WTC11 (cell line): ENCODE measurements at regions not wholly inside any gene's neighbourhood (a gene's known extent, or its start where the extent isn't known, plus 50 kb on each side); places are given as distances from the start of the nearest gene placed in this dataset.

ENCODE experiments used
- ATAC-seq: fragments of 200-7000 bp; cut with Tn5 transposase; 2 replicates; pipeline ENCODE4 v1.10.0; 2021; ENCODE audit warnings: mild to moderate bottlenecking, moderate library complexity
- CTCF ChIA-PET: fragments of 300-600 bp; sonication (Branson Sonifier 250); formaldehyde crosslinking; loops from one replicate; lab custom pipeline; 2021; ENCODE audit warnings: antibody characterized with exemption; lab: Charles Lee
- POLR2A ChIA-PET: fragments of 350-600 bp; sonication (Branson Sonifier 250); formaldehyde crosslinking; loops from one replicate; lab custom pipeline; 2021; ENCODE audit warnings: antibody characterized with exemption; lab: Charles Lee
- DNase-seq: peaks from one replicate; pipeline ENCODE4 v3.0.0; 2021; ENCODE audit warnings: low spot score
- H3K27ac Mint-ChIP-seq: 2 replicates; pipeline ENCODE4 v1.8.0; 2021; ENCODE audit warnings: mixed read lengths
- H3K27me3 Mint-ChIP-seq: 2 replicates; pipeline ENCODE4 v1.8.0; 2021; ENCODE audit warnings: low read depth, mild to moderate bottlenecking, moderate library complexity, mixed read lengths
- H3K36me3 Mint-ChIP-seq: 2 replicates; pipeline ENCODE4 v1.8.0; 2021; ENCODE audit warnings: mixed read lengths
- H3K4me1 Mint-ChIP-seq: 2 replicates; pipeline ENCODE4 v1.8.0; 2022; ENCODE audit warnings: mixed read lengths
- H3K4me3 Mint-ChIP-seq: 2 replicates; pipeline ENCODE4 v1.8.0; 2021; ENCODE audit warnings: mild to moderate bottlenecking, moderate library complexity, mixed read lengths
- H3K9me3 Mint-ChIP-seq: 2 replicates; pipeline ENCODE4 v1.8.0; 2021; ENCODE audit warnings: mixed read lengths
- ATF2 ChIP-seq: sonication (generic); formaldehyde crosslinking; IDR thresholded peaks from 2 replicates; pipeline ENCODE4 v1.8.1; 2022; ENCODE audit warnings: low read depth, missing genetic modification reagents, borderline replicate concordance
- CBFB ChIP-seq: sonication (generic); formaldehyde crosslinking; IDR thresholded peaks from 2 replicates; pipeline ENCODE4 v1.8.1; 2022; ENCODE audit warnings: mild to moderate bottlenecking, low read depth, missing genetic modification reagents
- CDX4 ChIP-seq: fragments of 250-450 bp; sonication (Bioruptor Pico); IDR thresholded peaks from 2 replicates; pipeline ENCODE4 v1.9.0; 2021; ENCODE audit warnings: moderate library complexity, mild to moderate bottlenecking, inconsistent platforms, borderline replicate concordance
- E2F4 ChIP-seq: sonication (generic); formaldehyde crosslinking; IDR thresholded peaks from 2 replicates; pipeline ENCODE4 v1.8.1; 2022; ENCODE audit warnings: low read depth, mild to moderate bottlenecking, moderate library complexity, missing genetic modification reagents, borderline replicate concordance
- ETV6 ChIP-seq: sonication (generic); formaldehyde crosslinking; IDR thresholded peaks from 2 replicates; pipeline ENCODE4 v1.8.1; 2022; ENCODE audit warnings: mild to moderate bottlenecking, missing genetic modification reagents
- FOXK1 ChIP-seq: sonication (generic); formaldehyde crosslinking; IDR thresholded peaks from 2 replicates; pipeline ENCODE4 v1.8.0; 2022; ENCODE audit warnings: mild to moderate bottlenecking, moderate library complexity, missing genetic modification reagents
- KAT7 ChIP-seq: sonication (generic); formaldehyde crosslinking; IDR thresholded peaks from 2 replicates; pipeline ENCODE4 v1.8.1; 2023; ENCODE audit warnings: missing genetic modification reagents, mild to moderate bottlenecking, borderline replicate concordance
- MLX ChIP-seq: sonication (generic); formaldehyde crosslinking; IDR thresholded peaks from 2 replicates; pipeline ENCODE4 v1.8.1; 2023; ENCODE audit warnings: mild to moderate bottlenecking, missing genetic modification reagents, moderate library complexity
- NFATC4 ChIP-seq: fragments of 250-450 bp; sonication (Bioruptor Pico); IDR thresholded peaks from 2 replicates; pipeline ENCODE4 v1.9.0; 2021; ENCODE audit warnings: mild to moderate bottlenecking
- NFE2L1 ChIP-seq: sonication (generic); formaldehyde crosslinking; IDR thresholded peaks from 2 replicates; pipeline ENCODE4 v1.8.1; 2023; ENCODE audit warnings: missing genetic modification reagents
- NR3C1 ChIP-seq: sonication (generic); formaldehyde crosslinking; conservative IDR thresholded peaks from 2 replicates; pipeline ENCODE4 v1.8.1; 2023; ENCODE audit warnings: low read depth, mild to moderate bottlenecking, missing genetic modification reagents
- PRRX2 ChIP-seq: fragments of 250-450 bp; sonication (Bioruptor Pico); IDR thresholded peaks from 2 replicates; pipeline ENCODE4 v1.8.0; 2021; ENCODE audit warnings: mild to moderate bottlenecking
- STAT6 ChIP-seq: sonication (generic); formaldehyde crosslinking; conservative IDR thresholded peaks from 2 replicates; pipeline ENCODE4 v1.8.1; 2023; ENCODE audit warnings: mild to moderate bottlenecking, low read depth, missing genetic modification reagents, moderate library complexity
- TEAD1 ChIP-seq: sonication (generic); formaldehyde crosslinking; IDR thresholded peaks from 2 replicates; pipeline ENCODE4 v1.8.0; 2022; ENCODE audit warnings: mild to moderate bottlenecking, missing genetic modification reagents
- TEAD4 ChIP-seq: sonication (generic); formaldehyde crosslinking; IDR thresholded peaks from 2 replicates; pipeline ENCODE4 v1.8.0; 2022; ENCODE audit warnings: mild to moderate bottlenecking, missing genetic modification reagents
- ZNF219 ChIP-seq: sonication (generic); formaldehyde crosslinking; IDR thresholded peaks from 2 replicates; pipeline ENCODE4 v1.8.0; 2023; ENCODE audit warnings: missing genetic modification reagents, mild to moderate bottlenecking, borderline replicate concordance
- ZNF317 ChIP-seq: sonication (generic); formaldehyde crosslinking; IDR thresholded peaks from 2 replicates; pipeline ENCODE4 v1.8.1; 2023; ENCODE audit warnings: low read depth, mild to moderate bottlenecking, moderate library complexity, missing genetic modification reagents, borderline replicate concordance
- ZNF396 ChIP-seq: fragments of 250-450 bp; sonication (Bioruptor Pico); IDR thresholded peaks from 2 replicates; pipeline ENCODE4 v1.8.0; 2021; ENCODE audit warnings: mild to moderate bottlenecking, moderate library complexity, borderline replicate concordance
- ZNF425 ChIP-seq: fragments of 250-450 bp; sonication (Bioruptor Pico); conservative IDR thresholded peaks from 2 replicates; pipeline ENCODE4 v1.9.0; 2021; ENCODE audit warnings: mild to moderate bottlenecking
- ZNF512 ChIP-seq: sonication (generic); formaldehyde crosslinking; IDR thresholded peaks from 2 replicates; pipeline ENCODE4 v1.8.1; 2022; ENCODE audit warnings: missing genetic modification reagents, borderline replicate concordance

GRCh38 chr6:138004430-138005287 is 102.6 kb downstream of the PERP start (continued):
- TF ChIP-seq STAT6 (CRISPR knock-in tag) = no peak
- TF ChIP-seq FOXK1 (CRISPR knock-in tag) = no peak
- no peak for TF ChIP-seq ZNF396 (CRISPR knock-in tag)
- TF ChIP-seq ATF2 (CRISPR knock-in tag) = no peak
- TF ChIP-seq ZNF425 (CRISPR knock-in tag) = no peak
- no peak for TF ChIP-seq ETV6

- H3K27ac Mint-ChIP-seq = no peak overlapping the region
- peaks cover 28% of the 10 kb centered on the region for H3K4me1 Mint-ChIP-seq
- TF ChIP-seq TEAD4 (no peak), MLX (CRISPR knock-in tag) (no peak), NFATC4 (CRISPR knock-in tag) (no peak), NFE2L1 (no peak), PRRX2 (no peak), KAT7 (CRISPR knock-in tag) (no peak), ZNF512 (no peak), NR3C1 (CRISPR knock-in tag) (no peak), ZNF396 (CRISPR knock-in tag) (no peak), ZNF219 (CRISPR knock-in tag) (no peak), ZNF317 (no peak), E2F4 (CRISPR knock-in tag) (no peak), CBFB (no peak), CDX4 (CRISPR knock-in tag) (no peak), TEAD1 (CRISPR knock-in tag) (no peak)
- H3K4me3 Mint-ChIP-seq = no peak overlapping the region
- ChIA-PET POLR2A (no interaction called here), CTCF (interaction anchor here (0.6 to 3.4 kb wide), 11 partner anchors 30 to 308 kb away, joined by 3 to 30 read pairs (median 6); no protein-coding TSS in a partner anchor)
- no peaks in the 10 kb centered on the region for H3K9me3 Mint-ChIP-seq
- H3K36me3 Mint-ChIP-seq = no peaks in the 10 kb centered on the region
- H3K27me3 Mint-ChIP-seq = no peaks in the 10 kb centered on the region
- DNase-seq (no peak), ATAC-seq (no peak)
Measured at GRCh38 chr6:138005846-138006245, 101.4 kb downstream of the PERP start.
